ENCODE measurements at regions not wholly inside any gene's neighbourhood (a gene's known extent, or its start where the extent isn't known, plus 50 kb on each side); places are given as distances from the start of the nearest gene placed in this dataset.
A peak's percentile ranks its signal among the peaks of the same experiment; 100 is the strongest.

- CTCF ChIA-PET, result no interaction called here
- TF ChIP-seq CTCF (conservative IDR thresholded peaks at IDR 0.05; ENCODE audit: low read depth, low read length) (no peak), EZH2 (IDR thresholded peaks at IDR 0.05; ENCODE audit: borderline replicate concordance, low read depth, low read length, poor library complexity, severe bottlenecking) (no peak)
- intact Hi-C loops (cut with micrococcal nuclease; ENCODE audit: unreplicated experiment), result no loop called here
- no TSS peak for BruUV-seq (replicated peaks)
- Histone ChIP-seq H3K27me3 (replicated peaks; ENCODE audit: insufficient read depth, low read depth, low read length, poor library complexity) (peaks cover 34% of the 10 kb centered on the region), H3K4me3 (ENCODE audit: low read depth, low read length, poor library complexity, severe bottlenecking) (no peak overlapping the region), H3K4me1 (ENCODE audit: insufficient read depth, low read length, poor library complexity, severe bottlenecking) (no peaks in the 10 kb centered on the region), H3K27ac (ENCODE audit: low read depth, low read length, poor library complexity, severe bottlenecking) (no peak overlapping the region), H3K36me3 (ENCODE audit: insufficient read depth, low read length, poor library complexity, severe bottlenecking) (no peaks in the 10 kb centered on the region), H3K9me3 (ENCODE audit: low read depth, low read length, poor library complexity, severe bottlenecking) (no peaks in the 10 kb centered on the region)
- peak; percentile 14 for DNase-seq (ENCODE audit: low spot score)
- POLR2A ChIA-PET (ENCODE audit: low non-redundant PET), result no interaction called here
Measured at GRCh38 chr3:137204409-137204808, 246.6 kb downstream of the IL20RB start.

GRCh38 chr3:137205394-137206045 is 247.7 kb downstream of the IL20RB start:
- intact Hi-C loops (cut with micrococcal nuclease; ENCODE audit: unreplicated experiment), result no loop called here
- ChIA-PET POLR2A (ENCODE audit: low non-redundant PET) (no interaction called here), CTCF (no interaction called here)
- no peak for DNase-seq (ENCODE audit: low spot score)
- Histone ChIP-seq H3K4me1 (ENCODE audit: insufficient read depth, low read length, poor library complexity, severe bottlenecking) (no peaks in the 10 kb centered on the region), H3K9me3 (ENCODE audit: low read depth, low read length, poor library complexity, severe bottlenecking) (no peaks in the 10 kb centered on the region), H3K36me3 (ENCODE audit: insufficient read depth, low read length, poor library complexity, severe bottlenecking) (no peaks in the 10 kb centered on the region), H3K4me3 (ENCODE audit: low read depth, low read length, poor library complexity, severe bottlenecking) (no peak overlapping the region), H3K27ac (ENCODE audit: low read depth, low read length, poor library complexity, severe bottlenecking) (no peak overlapping the region), H3K27me3 (replicated peaks; ENCODE audit: insufficient read depth, low read depth, low read length, poor library complexity) (peaks cover 30% of the 10 kb centered on the region)
- BruUV-seq (replicated peaks), result no TSS peak
- no peak for TF ChIP-seq CTCF (conservative IDR thresholded peaks at IDR 0.05; ENCODE audit: low read depth, low read length)
- no peak for TF ChIP-seq EZH2 (IDR thresholded peaks at IDR 0.05; ENCODE audit: borderline replicate concordance, low read depth, low read length, poor library complexity, severe bottlenecking)

- POLR2A ChIA-PET (ENCODE audit: low non-redundant PET), result no interaction called here
Measured at GRCh38 chr3:137207616-137208015, 249.8 kb downstream of the IL20RB start.

More at GRCh38 chr3:137207616-137208015, 249.8 kb downstream of the IL20RB start:
- CTCF ChIA-PET, result no interaction called here
- no peaks in the 10 kb centered on the region for H3K36me3 ChIP-seq (ENCODE audit: insufficient read depth, low read length, poor library complexity, severe bottlenecking)
- no peak overlapping the region for H3K4me3 ChIP-seq (ENCODE audit: low read depth, low read length, poor library complexity, severe bottlenecking)
- no peak for DNase-seq (ENCODE audit: low spot score)
- BruUV-seq (replicated peaks), result no TSS peak
- no peaks in the 10 kb centered on the region for H3K9me3 ChIP-seq (ENCODE audit: low read depth, low read length, poor library complexity, severe bottlenecking)
- intact Hi-C loops (cut with micrococcal nuclease; ENCODE audit: unreplicated experiment), result no loop called here
- no peak for TF ChIP-seq EZH2 (IDR thresholded peaks at IDR 0.05; ENCODE audit: borderline replicate concordance, low read depth, low read length, poor library complexity, severe bottlenecking)
- TF ChIP-seq CTCF (conservative IDR thresholded peaks at IDR 0.05; ENCODE audit: low read depth, low read length), result no peak
- no peak overlapping the region for H3K27ac ChIP-seq (ENCODE audit: low read depth, low read length, poor library complexity, severe bottlenecking)
- H3K27me3 ChIP-seq (replicated peaks; ENCODE audit: insufficient read depth, low read depth, low read length, poor library complexity), result peaks cover 31% of the 10 kb centered on the region
- H3K4me1 ChIP-seq (ENCODE audit: insufficient read depth, low read length, poor library complexity, severe bottlenecking), result no peaks in the 10 kb centered on the region

Data from A673 (cell line).